ENCODE measurements at regions not wholly inside any gene's neighbourhood (a gene's known extent, or its start where the extent isn't known, plus 50 kb on each side); places are given as distances from the start of the nearest gene placed in this dataset.

- TF ChIP-seq, protein P1, sequence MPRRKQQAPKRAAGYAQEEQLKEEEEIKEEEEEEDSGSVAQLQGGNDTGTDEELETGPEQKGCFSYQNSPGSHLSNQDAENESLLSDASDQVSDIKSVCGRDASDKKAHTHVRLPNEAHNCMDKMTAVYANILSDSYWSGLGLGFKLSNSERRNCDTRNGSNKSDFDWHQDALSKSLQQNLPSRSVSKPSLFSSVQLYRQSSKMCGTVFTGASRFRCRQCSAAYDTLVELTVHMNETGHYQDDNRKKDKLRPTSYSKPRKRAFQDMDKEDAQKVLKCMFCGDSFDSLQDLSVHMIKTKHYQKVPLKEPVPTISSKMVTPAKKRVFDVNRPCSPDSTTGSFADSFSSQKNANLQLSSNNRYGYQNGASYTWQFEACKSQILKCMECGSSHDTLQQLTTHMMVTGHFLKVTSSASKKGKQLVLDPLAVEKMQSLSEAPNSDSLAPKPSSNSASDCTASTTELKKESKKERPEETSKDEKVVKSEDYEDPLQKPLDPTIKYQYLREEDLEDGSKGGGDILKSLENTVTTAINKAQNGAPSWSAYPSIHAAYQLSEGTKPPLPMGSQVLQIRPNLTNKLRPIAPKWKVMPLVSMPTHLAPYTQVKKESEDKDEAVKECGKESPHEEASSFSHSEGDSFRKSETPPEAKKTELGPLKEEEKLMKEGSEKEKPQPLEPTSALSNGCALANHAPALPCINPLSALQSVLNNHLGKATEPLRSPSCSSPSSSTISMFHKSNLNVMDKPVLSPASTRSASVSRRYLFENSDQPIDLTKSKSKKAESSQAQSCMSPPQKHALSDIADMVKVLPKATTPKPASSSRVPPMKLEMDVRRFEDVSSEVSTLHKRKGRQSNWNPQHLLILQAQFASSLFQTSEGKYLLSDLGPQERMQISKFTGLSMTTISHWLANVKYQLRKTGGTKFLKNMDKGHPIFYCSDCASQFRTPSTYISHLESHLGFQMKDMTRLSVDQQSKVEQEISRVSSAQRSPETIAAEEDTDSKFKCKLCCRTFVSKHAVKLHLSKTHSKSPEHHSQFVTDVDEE (CRISPR knock-in tag; IDR thresholded peaks at IDR 0.05): no peak
- no peak for TF ChIP-seq GLIS3 (CRISPR knock-in tag; IDR thresholded peaks at IDR 0.05)
- TF ChIP-seq ZNF70 (CRISPR knock-in tag; IDR thresholded peaks at IDR 0.05): no peak
- no peak for TF ChIP-seq BACH2 (CRISPR knock-in tag; IDR thresholded peaks at IDR 0.05; ENCODE audit: borderline replicate concordance)
- no peak for TF ChIP-seq ZNF8 (CRISPR knock-in tag; IDR thresholded peaks at IDR 0.05)
These were observed 1375.1 kb upstream of the LRRTM3 start (continued) for GRCh38 chr10:65550761-65551160.

- TF ChIP-seq TCF4 (CRISPR knock-in tag; IDR thresholded peaks at IDR 0.05; ENCODE audit: borderline replicate concordance) (no peak), ZC3H10 (CRISPR knock-in tag; IDR thresholded peaks at IDR 0.05) (no peak), GLIS3 (CRISPR knock-in tag; IDR thresholded peaks at IDR 0.05) (no peak), ZNF565 (CRISPR knock-in tag; conservative IDR thresholded peaks at IDR 0.05; ENCODE audit: low read depth) (no peak), ZNF70 (CRISPR knock-in tag; IDR thresholded peaks at IDR 0.05) (no peak), ZFP3 (CRISPR knock-in tag; IDR thresholded peaks at IDR 0.05) (no peak), ESRRG (CRISPR knock-in tag; IDR thresholded peaks at IDR 0.05) (no peak), RARB (CRISPR knock-in tag; IDR thresholded peaks at IDR 0.05) (no peak)
- TF ChIP-seq, protein P2, sequence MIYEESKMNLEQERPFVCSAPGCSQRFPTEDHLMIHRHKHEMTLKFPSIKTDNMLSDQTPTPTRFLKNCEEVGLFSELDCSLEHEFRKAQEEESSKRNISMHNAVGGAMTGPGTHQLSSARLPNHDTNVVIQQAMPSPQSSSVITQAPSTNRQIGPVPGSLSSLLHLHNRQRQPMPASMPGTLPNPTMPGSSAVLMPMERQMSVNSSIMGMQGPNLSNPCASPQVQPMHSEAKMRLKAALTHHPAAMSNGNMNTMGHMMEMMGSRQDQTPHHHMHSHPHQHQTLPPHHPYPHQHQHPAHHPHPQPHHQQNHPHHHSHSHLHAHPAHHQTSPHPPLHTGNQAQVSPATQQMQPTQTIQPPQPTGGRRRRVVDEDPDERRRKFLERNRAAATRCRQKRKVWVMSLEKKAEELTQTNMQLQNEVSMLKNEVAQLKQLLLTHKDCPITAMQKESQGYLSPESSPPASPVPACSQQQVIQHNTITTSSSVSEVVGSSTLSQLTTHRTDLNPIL (CRISPR knock-in tag; IDR thresholded peaks at IDR 0.05; ENCODE audit: low read depth): no peak
- TF ChIP-seq, protein P1 (CRISPR knock-in tag; IDR thresholded peaks at IDR 0.05): no peak
- TF ChIP-seq, protein P3, sequence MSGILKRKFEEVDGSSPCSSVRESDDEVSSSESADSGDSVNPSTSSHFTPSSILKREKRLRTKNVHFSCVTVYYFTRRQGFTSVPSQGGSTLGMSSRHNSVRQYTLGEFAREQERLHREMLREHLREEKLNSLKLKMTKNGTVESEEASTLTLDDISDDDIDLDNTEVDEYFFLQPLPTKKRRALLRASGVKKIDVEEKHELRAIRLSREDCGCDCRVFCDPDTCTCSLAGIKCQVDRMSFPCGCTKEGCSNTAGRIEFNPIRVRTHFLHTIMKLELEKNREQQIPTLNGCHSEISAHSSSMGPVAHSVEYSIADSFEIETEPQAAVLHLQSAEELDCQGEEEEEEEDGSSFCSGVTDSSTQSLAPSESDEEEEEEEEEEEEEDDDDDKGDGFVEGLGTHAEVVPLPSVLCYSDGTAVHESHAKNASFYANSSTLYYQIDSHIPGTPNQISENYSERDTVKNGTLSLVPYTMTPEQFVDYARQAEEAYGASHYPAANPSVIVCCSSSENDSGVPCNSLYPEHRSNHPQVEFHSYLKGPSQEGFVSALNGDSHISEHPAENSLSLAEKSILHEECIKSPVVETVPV (CRISPR knock-in tag; IDR thresholded peaks at IDR 0.05): no peak
- TF ChIP-seq, protein P4, sequence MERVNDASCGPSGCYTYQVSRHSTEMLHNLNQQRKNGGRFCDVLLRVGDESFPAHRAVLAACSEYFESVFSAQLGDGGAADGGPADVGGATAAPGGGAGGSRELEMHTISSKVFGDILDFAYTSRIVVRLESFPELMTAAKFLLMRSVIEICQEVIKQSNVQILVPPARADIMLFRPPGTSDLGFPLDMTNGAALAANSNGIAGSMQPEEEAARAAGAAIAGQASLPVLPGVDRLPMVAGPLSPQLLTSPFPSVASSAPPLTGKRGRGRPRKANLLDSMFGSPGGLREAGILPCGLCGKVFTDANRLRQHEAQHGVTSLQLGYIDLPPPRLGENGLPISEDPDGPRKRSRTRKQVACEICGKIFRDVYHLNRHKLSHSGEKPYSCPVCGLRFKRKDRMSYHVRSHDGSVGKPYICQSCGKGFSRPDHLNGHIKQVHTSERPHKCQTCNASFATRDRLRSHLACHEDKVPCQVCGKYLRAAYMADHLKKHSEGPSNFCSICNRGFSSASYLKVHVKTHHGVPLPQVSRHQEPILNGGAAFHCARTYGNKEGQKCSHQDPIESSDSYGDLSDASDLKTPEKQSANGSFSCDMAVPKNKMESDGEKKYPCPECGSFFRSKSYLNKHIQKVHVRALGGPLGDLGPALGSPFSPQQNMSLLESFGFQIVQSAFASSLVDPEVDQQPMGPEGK (CRISPR knock-in tag; IDR thresholded peaks at IDR 0.05; ENCODE audit: borderline replicate concordance): no peak
- no peak for ATAC-seq
These were observed 1370.6 kb upstream of the LRRTM3 start for GRCh38 chr10:65555192-65555591.

- ATAC-seq: no peak
- TF ChIP-seq OSR1 (CRISPR knock-in tag; IDR thresholded peaks at IDR 0.05) (no peak), PPARA (CRISPR knock-in tag; IDR thresholded peaks at IDR 0.05; ENCODE audit: borderline replicate concordance) (no peak), TCF4 (CRISPR knock-in tag; IDR thresholded peaks at IDR 0.05; ENCODE audit: borderline replicate concordance) (no peak), ZNF70 (CRISPR knock-in tag; IDR thresholded peaks at IDR 0.05) (no peak), CSDC2 (CRISPR knock-in tag; IDR thresholded peaks at IDR 0.05) (no peak), ZC3H10 (CRISPR knock-in tag; IDR thresholded peaks at IDR 0.05) (no peak), TOX (CRISPR knock-in tag; IDR thresholded peaks at IDR 0.05; ENCODE audit: borderline replicate concordance) (no peak), SNAI2 (CRISPR knock-in tag; IDR thresholded peaks at IDR 0.05) (no peak), RARB (CRISPR knock-in tag; IDR thresholded peaks at IDR 0.05) (no peak)
- TF ChIP-seq, protein P5, sequence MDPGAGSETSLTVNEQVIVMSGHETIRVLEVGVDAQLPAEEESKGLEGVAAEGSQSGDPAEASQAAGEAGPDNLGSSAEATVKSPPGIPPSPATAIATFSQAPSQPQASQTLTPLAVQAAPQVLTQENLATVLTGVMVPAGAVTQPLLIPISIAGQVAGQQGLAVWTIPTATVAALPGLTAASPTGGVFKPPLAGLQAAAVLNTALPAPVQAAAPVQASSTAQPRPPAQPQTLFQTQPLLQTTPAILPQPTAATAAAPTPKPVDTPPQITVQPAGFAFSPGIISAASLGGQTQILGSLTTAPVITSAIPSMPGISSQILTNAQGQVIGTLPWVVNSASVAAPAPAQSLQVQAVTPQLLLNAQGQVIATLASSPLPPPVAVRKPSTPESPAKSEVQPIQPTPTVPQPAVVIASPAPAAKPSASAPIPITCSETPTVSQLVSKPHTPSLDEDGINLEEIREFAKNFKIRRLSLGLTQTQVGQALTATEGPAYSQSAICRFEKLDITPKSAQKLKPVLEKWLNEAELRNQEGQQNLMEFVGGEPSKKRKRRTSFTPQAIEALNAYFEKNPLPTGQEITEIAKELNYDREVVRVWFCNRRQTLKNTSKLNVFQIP (CRISPR knock-in tag; IDR thresholded peaks at IDR 0.05; ENCODE audit: borderline replicate concordance, low read depth): no peak
- TF ChIP-seq, protein P4 (CRISPR knock-in tag; IDR thresholded peaks at IDR 0.05; ENCODE audit: borderline replicate concordance): no peak
- TF ChIP-seq, protein P2 (CRISPR knock-in tag; IDR thresholded peaks at IDR 0.05; ENCODE audit: low read depth): no peak
These were observed 1369.8 kb upstream of the LRRTM3 start for GRCh38 chr10:65556006-65556405.
